ENCODE measurements at regions not wholly inside any gene's neighbourhood (a gene's known extent, or its start where the extent isn't known, plus 50 kb on each side); places are given as distances from the start of the nearest gene placed in this dataset.

- TF ChIP-seq CTCF (IDR thresholded peaks at IDR 0.05), result no peak
- TF ChIP-seq POLR2A (IDR thresholded peaks at IDR 0.05), result no peak
Measured at GRCh38 chr5:90051756-90052155, 357.8 kb downstream of the CETN3 start.
